ENCODE measurements at regions not wholly inside any gene's neighbourhood (a gene's known extent, or its start where the extent isn't known, plus 50 kb on each side); places are given as distances from the start of the nearest gene placed in this dataset.

- intact Hi-C loops (cut with micrococcal nuclease): no loop called here
- no peaks in the 10 kb centered on the region for H3K36me3 ChIP-seq
- no peak for TF ChIP-seq CTCF (IDR thresholded peaks at IDR 0.05; ENCODE audit: borderline replicate concordance)
These were observed 85.2 kb upstream of the MAX start for GRCh38 chr14:65187421-65188049.

GRCh38 chr14:65190312-65190711 is 88.0 kb upstream of the MAX start:
- H3K36me3 ChIP-seq: no peaks in the 10 kb centered on the region
- H3K27ac ChIP-seq (replicated peaks): no peak overlapping the region
- no peaks in the 10 kb centered on the region for H3K27me3 ChIP-seq (ENCODE audit: low read depth)
- H3K4me3 ChIP-seq: no peak overlapping the region
- intact Hi-C loops (cut with micrococcal nuclease): no loop called here
- no peak for DNase-seq
- TF ChIP-seq CTCF (IDR thresholded peaks at IDR 0.05; ENCODE audit: borderline replicate concordance): no peak
- H3K4me1 ChIP-seq: peaks cover 7% of the 10 kb centered on the region
- no peaks in the 10 kb centered on the region for H3K9me3 ChIP-seq (replicated peaks)

More at GRCh38 chr14:65187421-65188049, 85.2 kb upstream of the MAX start:
- Histone ChIP-seq H3K27me3 (ENCODE audit: low read depth) (no peaks in the 10 kb centered on the region), H3K4me1 (peaks cover 7% of the 10 kb centered on the region), H3K4me3 (no peak overlapping the region), H3K9me3 (replicated peaks) (peaks cover 4% of the 10 kb centered on the region), H3K27ac (replicated peaks) (no peak overlapping the region)
- no peak for DNase-seq

GRCh38 chr14:65191716-65192115 is 89.4 kb upstream of the MAX start:
- TF ChIP-seq CTCF (IDR thresholded peaks at IDR 0.05; ENCODE audit: borderline replicate concordance): no peak
- H3K9me3 ChIP-seq (replicated peaks): no peaks in the 10 kb centered on the region
- intact Hi-C loops (cut with micrococcal nuclease): no loop called here

GRCh38 chr14:65192686-65193085 is 90.4 kb upstream of the MAX start:
- Histone ChIP-seq H3K27ac (replicated peaks) (no peak overlapping the region), H3K4me1 (no peaks in the 10 kb centered on the region), H3K36me3 (no peaks in the 10 kb centered on the region), H3K9me3 (replicated peaks) (no peaks in the 10 kb centered on the region), H3K4me3 (no peak overlapping the region), H3K27me3 (ENCODE audit: low read depth) (no peaks in the 10 kb centered on the region)
- TF ChIP-seq CTCF (IDR thresholded peaks at IDR 0.05; ENCODE audit: borderline replicate concordance): no peak
- intact Hi-C loops (cut with micrococcal nuclease): no loop called here
- DNase-seq: no peak

More at GRCh38 chr14:65191716-65192115, 89.4 kb upstream of the MAX start:
- no peak for DNase-seq
- Histone ChIP-seq H3K27ac (replicated peaks) (no peak overlapping the region), H3K27me3 (ENCODE audit: low read depth) (no peaks in the 10 kb centered on the region), H3K36me3 (no peaks in the 10 kb centered on the region), H3K4me3 (no peak overlapping the region), H3K4me1 (no peaks in the 10 kb centered on the region)

GRCh38 chr14:65193916-65194590 is 91.7 kb upstream of the MAX start:
- no peak for TF ChIP-seq CTCF (IDR thresholded peaks at IDR 0.05; ENCODE audit: borderline replicate concordance)
- Histone ChIP-seq H3K4me3 (no peak overlapping the region), H3K36me3 (no peaks in the 10 kb centered on the region), H3K27me3 (ENCODE audit: low read depth) (no peaks in the 10 kb centered on the region), H3K9me3 (replicated peaks) (no peaks in the 10 kb centered on the region), H3K4me1 (no peaks in the 10 kb centered on the region), H3K27ac (replicated peaks) (no peak overlapping the region)
- DNase-seq: no peak
- intact Hi-C loops (cut with micrococcal nuclease): no loop called here
